ENCODE measurements at regions not wholly inside any gene's neighbourhood (a gene's known extent, or its start where the extent isn't known, plus 50 kb on each side); places are given as distances from the start of the nearest gene placed in this dataset.
A peak's percentile ranks its signal among the peaks of the same experiment; 100 is the strongest.

DNA sequence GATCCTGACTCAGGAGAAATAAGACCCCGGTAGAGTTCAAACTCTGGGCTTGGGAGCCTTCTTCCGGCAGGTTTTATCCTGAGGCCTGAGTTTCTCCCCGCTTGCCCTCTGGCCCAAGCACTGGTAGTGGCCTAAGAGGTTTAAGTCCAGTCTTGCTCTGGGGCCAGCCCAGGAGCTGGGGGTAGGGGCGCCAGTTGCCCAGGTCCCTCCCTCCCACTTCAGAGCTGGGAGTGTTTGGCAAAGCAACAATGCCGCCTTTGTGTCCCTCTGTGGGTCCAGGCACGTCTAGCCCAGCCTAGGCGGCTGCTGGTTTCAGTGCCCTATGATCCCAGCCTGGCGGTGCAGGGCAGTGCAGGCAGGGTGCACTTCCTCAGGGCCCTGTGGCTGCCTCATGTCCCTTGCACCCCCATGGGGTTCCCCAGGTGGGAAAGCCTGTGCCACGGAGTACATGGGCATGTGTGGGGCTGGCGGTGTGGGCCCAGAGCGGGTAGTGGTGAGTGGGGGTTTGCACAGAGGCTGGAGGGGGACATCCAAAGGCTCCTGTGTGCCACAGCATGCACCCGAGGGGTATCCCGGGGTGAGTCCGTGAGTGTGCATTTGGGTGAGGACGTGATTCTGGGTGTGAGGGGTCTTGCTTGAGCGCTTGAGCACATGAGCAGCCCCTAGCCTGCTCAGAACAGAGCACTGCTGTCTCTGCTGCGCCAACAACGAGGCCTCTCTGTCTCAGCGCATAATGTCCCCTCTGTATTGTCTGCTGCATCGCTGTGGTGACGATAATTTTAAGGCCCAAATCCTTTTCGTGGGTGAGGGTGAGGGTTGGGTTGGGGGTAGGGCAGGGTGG, 61.7 kb upstream of the PSD2 start:
- no peak for DNase-seq

DNA sequence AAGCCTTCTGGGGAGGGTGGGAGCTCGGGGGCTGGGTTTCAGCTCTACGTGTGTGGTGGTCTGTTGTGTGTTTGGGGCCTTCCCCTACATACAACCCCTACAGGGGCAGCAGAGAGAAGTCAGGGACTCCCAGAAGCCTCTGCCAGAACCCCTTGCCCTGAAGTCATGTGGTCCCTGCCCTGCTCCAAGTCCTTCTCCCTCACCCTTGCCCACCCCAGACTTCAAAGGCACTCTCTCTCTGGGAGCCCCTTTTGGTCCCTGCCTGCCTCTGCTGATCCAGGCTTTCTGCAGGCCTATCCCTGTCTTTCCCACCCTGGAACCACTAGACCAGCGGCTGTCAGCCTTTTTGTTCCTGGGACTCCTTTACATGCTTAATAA, 61.1 kb upstream of the PSD2 start:
- DNase-seq: no peak

DNA sequence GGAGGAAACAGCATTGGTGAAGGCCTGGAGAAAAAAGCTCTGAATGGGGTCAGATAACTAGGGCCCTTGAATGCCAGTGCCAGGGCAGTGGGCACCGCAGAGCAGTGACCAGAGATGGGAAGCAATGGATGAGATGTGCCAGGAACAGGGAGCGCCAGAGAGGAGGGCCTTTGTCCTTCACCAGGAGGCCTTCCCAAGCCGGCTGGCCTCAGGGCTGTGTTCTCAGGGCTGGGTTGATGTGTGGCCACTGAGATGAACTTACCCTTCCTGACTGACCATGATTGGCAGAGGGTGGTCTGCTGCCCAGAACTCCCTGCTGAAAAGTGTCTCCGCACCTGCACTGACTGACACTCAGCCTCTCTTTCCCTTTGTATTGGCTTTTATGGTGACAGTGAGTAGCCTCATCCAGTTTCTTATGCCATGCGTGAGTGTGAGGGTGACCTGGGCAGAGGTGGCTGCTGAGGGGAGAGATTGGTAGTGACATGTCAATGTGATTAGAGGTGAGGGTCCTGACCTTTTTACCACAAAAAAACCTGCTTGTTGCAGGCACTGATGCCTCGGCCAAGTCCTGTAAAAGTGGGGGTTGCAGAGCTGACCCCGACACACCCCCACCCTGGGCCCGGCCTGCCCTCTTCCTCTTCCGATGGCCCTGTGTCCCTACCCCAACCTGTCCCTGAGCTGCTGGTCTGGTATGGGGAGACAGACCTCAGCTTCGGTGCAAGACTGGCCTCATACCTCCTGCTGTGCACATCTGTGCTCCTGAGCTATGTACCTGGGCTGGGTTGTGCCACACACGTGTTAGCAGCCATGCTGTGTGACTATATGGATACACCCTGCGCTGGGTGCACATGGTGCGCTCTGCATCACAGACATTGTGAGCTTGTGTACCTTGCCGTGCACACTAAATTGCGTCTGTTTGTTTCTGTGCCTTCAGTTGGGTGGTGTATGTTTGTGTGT, 57.1 kb upstream of the PSD2 start:
- DNase-seq: no peak

DNA sequence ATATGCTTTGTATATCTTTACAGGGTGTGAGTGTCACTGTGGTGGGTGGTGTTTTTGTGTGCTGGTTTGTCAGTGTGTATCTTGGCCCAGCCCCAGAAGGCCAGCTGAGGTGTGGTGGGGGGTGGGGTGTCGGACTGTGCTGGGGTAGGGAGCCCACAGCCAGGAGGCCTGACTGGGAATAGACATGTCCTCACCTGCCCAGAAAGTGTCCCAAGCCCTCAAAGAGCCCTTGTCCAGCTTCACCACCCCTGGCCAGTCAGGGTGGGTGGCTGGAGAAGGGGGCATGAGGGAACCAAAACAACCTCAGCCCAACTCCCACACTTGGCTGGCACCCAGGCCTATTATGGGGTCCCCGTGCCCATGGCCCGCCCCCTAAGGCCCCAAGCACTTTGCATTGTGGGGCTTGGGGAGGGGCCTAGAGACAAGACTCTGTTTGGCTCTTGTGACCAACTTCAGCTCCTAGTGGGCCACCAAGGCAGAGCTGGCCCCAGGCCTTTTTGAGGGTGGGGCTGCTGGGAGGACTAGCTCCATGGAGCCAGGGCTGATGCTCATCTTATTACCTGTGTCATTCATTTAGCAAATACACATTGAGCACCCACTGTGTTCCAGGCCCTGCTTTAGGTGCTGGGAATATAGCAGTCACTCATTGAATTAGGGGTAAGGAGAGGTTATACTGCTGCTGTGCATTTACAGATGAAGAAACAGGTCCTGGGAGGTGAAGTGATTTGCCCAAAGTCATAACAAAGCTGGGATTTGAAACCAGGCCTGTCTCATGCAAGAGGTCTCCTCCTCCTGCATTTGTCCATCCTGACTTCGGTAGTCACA, 56.2 kb upstream of the PSD2 start:
- no peak for DNase-seq

DNA sequence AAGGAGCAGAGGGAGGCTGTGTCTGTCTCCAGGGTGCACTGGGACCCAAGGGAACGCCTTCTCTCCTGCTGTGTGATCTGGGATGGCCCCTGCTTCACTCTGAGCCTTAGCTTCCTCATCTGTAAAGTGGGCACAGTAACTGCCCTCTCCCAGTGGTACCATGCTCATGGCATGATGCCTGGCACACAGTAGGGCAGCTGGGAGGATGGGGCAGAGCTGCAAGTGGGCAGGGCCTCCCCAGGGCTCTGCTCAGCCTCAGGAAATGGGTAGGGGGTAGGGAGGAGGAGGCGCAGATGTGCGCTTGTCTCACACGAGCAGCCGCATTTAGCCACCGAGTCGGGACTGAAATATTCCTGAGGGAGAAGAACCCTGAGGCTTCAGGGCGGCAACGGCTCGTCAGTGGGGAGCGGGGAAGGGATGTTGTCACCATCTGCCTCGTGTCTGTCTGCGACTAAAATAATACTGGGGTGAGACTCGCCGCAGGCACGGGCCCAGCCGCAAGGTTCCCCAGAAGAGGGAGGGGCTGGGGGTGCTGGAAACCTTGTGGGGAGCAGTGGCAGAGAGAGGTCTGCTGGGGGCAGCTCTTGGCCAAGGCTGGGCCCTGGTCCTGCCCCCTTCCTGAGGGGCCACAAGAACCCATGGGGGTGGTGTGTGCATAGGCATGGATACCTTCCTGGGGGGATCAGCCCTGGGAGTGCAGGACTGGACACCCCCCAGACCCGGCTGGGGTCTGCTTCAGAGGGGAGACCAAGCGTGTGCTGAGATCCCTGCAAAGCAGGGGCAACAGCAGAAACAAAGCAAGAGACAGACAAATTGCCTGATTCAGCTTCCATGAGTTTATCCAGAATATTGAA, 55.2 kb upstream of the PSD2 start:
- no peak for DNase-seq

DNA sequence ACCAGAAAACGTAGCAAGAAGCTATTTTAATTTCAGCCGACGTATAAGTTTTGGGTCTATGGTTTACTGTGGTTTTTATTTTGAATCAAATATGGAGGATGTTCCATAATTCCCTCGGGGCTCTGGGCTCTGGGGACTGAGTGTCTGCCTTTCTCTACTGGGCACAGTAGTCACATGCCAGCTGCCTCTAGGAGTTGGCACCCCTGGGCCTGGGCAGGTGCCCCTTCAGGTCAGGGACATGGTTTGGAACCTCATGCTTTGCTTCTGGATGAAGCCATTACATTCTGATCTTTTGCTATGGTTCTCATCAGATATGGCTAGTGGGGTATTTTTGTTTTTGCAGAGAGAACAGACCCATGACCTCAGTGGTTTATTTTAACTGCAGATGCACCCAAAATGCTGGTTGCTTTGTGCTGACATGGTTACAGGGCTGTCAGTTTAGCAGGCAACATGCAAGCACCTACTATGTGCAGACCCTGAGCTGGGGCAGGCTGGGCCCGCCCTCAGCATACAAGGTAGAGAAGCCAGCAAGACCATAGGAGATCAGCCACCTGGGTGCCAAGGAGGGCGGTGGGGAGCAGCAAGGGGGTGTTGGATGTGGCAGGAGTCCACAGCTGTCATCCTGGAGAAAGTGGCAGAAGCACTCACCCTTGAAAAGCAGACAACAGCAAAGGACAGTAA, 54.5 kb upstream of the PSD2 start:
- no peak for DNase-seq

DNA sequence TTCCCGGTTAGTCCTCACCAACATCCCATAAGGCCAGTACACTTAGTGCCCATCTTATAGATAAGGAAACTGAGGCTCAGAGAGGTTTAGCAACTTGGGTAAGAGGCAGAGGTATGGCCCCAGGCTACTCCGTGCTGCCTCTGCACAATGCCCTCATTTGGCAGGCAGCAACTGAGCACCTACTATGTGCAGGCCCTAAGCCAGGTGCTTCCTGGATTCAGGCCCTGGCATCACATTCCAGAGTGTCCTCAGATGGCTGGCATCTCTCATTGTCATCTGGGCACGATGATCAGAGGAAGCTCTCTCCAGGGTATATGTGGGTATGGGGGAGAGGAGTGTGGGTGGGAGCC, 53.8 kb upstream of the PSD2 start:
- no peak for DNase-seq

DNA sequence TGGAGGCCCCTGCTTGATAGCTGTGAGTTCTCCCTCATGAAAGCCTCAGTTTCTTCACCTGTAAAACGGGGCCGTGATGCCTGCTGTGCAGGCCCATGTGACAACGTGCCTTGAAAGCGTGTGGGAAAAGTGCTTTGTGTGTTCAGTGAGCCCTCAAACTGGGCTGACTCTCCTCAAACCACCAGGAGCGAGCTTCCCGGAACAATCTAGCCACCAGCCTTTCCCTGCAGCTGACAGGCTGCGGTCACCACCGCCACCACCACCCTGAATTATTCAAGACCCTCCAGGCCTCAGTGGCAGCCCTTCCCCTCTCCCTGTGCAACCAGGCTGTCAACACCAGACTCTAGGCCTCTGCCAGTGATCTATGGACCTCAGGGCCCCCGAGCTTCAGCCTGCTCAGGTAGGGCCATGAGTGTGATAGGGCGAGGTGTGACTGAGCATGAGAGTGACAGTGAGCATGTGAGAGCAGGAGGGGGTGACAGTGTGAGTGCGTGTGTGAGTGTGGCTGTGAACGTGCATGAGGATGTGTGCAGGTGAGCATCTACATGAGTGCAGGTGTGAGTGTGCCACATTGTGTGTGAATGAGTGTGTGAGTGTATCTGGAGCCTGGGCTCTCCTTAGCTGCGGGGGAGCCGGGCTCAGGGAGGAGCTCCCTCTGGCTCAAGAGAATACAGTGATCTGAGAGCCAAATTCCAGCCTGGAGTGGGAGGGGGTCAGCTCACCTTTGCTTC, 53.3 kb upstream of the PSD2 start:
- no peak for DNase-seq

DNA sequence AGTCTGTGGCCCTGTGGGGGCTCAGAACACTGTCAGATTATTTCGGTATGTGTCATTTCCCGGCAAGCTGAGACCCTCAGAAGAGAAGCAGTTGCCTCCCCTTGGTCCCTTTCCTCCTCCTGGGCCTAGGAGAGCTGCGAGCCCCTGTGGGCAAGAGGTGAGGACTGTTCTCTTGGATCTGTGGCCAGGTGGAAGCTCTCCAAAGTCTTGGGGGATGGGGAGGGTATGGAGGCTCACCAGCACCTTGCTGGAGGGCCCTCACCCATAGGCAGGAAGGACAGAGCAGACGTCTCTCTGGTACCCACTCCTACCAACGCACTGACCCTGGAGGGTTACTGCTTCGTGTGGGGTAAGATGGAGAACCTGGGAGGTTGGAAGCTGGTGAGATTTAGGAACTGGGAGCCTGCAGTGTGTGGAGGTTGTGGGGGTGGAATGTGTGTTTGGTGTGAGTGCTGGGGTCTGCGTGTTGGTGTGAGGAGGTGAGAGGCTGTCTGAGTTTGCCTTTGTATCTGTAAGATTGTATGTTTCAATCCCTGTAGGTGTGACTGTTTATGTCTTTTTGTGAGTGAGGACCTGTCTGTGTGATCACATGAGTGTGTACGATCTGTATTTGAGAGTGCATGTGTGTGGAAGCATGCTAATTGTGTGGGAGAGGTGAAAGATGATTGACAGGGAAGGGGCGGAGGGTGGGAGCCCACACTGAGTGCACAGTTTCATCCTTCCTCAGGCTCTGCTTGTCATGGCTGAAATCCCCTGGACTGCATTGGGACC, 52.4 kb upstream of the PSD2 start:
- no peak for DNase-seq

DNA sequence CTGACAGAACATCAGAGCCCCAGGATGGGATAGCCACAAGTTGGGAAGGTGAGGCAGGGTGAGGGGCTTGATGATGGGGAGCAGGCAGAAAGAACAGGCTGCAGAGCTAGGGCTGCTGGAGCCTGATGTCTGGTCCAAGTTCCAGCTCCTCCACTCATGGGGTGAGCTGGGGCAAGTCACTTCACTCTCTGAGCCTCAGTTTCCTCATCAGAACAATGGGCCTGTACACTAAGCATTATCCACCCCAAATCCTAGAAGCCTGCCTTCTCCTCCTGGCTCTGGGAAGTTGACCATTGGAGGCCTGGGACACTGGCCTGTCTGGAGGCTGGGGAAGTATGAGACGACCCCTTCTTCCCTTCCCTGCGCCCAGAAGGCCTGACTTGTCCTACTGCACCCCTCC, 51.8 kb upstream of the PSD2 start:
- DNase-seq: no peak

DNA sequence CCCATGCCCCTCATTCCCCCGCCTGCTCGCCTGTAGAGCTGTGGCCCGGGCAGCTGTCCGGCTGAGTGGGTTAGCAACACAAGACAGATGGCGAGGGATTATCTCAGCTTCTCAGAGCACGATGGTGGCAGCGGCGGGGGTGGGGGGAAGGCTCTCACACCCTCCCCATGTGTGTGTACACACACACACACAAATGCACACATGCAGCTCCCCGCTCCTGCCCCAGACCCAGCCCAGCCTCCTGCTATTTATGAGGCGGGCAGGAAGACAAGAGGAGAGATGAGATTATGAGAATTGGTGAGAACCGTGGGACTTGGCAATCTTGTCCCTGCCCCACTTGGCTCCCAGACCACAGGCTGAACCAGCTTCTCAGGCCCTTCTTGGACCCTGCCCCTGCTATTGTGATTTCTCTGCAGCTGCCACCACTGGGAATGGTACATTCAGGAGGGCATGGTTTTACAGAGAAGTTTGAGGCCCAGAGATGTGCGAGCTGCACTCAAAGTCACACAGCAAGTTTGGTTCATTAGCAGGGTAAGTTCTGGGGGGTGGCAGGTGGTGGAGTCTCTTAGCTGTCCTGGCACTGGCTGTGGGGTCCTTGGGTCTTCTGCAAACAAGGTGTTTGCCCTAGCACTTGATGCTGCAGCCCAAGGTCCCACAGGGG, 51.0 kb upstream of the PSD2 start:
- DNase-seq: no peak

DNA sequence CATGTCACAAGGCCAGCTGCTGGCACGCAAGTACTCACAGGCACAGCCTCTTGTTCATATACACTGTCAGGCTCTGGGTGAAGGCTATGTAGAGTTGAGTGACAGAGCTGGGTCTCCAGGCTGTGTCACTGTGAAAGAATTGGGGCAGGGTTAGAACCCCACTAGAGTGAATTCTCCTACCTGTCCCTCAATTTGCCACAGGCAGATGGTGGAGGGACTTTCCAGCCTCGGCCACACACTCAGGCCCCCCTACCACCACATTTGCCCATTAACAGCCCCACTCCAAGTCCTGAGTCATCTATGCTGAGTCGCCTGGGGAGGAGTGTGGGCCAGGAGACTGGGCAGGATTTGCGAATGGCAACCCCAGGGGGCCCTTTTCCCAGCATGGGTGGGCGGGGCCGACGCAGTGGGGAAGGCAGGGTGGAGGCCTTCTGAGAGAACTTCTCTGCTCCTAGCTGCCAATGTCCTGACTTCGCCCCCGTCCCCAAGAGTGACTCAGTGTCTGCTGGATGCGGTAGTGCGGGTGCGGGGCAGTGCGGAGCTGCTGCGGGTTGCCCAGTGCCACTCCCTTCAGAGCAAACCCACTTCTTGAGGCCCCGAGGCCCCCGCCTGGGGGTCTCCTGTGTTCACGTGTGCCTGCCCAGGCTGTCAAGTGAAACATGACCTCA, 50.3 kb upstream of the PSD2 start:
- DNase-seq: peak; percentile 26

DNA sequence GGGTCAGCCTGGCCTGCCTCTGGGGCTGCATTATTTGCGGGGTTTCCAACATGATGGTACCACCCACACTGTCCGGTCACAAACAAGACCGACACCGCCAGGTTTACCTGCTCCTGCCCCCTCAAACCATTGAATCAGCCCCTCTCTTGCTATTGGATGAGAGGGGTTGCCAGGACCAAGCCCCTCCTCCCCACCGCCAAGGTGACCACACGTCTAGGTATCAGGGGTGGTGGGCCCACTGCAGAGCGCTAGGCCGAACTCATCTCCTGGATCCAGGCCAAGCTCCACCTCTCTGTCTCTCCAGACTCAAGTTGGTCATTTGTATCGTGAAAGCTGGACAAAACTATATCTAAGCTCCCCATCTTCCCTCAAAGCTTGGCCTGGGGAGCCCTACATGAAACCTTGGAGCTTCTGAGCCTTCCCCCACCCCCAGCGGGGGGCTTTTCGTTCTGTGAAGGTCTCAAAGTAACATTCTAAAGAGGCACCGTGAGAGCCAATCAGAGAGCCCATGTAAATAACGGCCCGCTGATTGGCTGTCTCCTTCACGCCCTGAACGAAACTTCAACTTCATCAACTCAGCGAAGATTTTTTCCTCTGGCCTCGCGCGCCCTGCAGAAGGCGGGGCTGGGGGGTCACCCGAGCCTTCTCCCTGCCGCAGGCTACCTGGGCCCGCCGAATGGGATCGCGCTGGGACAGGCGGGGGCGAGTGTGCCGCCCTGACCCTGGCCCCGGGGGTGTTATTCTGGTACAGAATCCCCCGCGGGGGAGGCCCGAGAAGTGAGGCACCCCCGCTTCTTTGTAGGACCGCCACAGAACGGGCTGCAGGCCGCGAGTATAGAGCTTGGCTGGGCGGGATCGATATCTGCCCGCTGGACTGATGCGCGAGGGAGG, 49.6 kb upstream of the PSD2 start:
- DNase-seq: no peak

Measured in GDM1 (cell line).